Suprapubic skin (tissue), 4 donors: ENCODE measurements at regions not wholly inside any gene's neighbourhood (a gene's known extent, or its start where the extent isn't known, plus 50 kb on each side); places are given as distances from the start of the nearest gene placed in this dataset.

Experiments
- EP300 ChIP-seq: sonication (generic); formaldehyde crosslinking; IDR thresholded peaks from one replicate; pipeline ENCODE4 v1.6.1; 2017; ENCODE audit warnings: antibody characterized with exemption
- POLR2A ChIP-seq, 2 donors: fragments of 450-650 bp; IDR thresholded peaks; one replicate each; pipeline ENCODE4 v1.6.1; 2017; ENCODE audit warnings: antibody characterized with exemption in 2 of 2, mild to moderate bottlenecking in 2 of 2, moderate library complexity in 2 of 2
- POLR2AphosphoS5 ChIP-seq, 3 donors: sonication (generic); formaldehyde crosslinking; IDR thresholded peaks; one replicate each; pipeline ENCODE4 v1.6.1; 2017; ENCODE audit warnings: antibody characterized with exemption in 3 of 3
- TF ChIP-seq, protein P1 (sequence below), 2 donors: fragments of 200-600 bp in 1 of 2; fragments of 450-650 bp in 1 of 2; sonication (generic) in 1 of 2; IDR thresholded peaks; one replicate each; pipeline ENCODE4 v1.5.1; 2016 to 2019; ENCODE audit warnings: antibody characterized with exemption in 2 of 2, mild to moderate bottlenecking in 1 of 2, moderate library complexity in 1 of 2

GRCh38 chr20:53712212-53712977, 118.8 kb upstream of the ZNF217 start:
- TF ChIP-seq, protein P1, sequence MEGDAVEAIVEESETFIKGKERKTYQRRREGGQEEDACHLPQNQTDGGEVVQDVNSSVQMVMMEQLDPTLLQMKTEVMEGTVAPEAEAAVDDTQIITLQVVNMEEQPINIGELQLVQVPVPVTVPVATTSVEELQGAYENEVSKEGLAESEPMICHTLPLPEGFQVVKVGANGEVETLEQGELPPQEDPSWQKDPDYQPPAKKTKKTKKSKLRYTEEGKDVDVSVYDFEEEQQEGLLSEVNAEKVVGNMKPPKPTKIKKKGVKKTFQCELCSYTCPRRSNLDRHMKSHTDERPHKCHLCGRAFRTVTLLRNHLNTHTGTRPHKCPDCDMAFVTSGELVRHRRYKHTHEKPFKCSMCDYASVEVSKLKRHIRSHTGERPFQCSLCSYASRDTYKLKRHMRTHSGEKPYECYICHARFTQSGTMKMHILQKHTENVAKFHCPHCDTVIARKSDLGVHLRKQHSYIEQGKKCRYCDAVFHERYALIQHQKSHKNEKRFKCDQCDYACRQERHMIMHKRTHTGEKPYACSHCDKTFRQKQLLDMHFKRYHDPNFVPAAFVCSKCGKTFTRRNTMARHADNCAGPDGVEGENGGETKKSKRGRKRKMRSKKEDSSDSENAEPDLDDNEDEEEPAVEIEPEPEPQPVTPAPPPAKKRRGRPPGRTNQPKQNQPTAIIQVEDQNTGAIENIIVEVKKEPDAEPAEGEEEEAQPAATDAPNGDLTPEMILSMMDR (IDR thresholded peaks at IDR 0.05): no peak
- TF ChIP-seq POLR2A (IDR thresholded peaks at IDR 0.05) (no peak), POLR2AphosphoS5 (IDR thresholded peaks at IDR 0.05) (no peak), EP300 (no peak)
